T-helper 1 cell treated with Interleukin-12 subunit alpha and Interleukin-12 subunit beta and Interleukin-4 antibody, amounts not matched to agents 30 μg/mL and 1 μg/mL, for 36 hours (primary cell): ENCODE measurements at regions not wholly inside any gene's neighbourhood (a gene's known extent, or its start where the extent isn't known, plus 50 kb on each side); places are given as distances from the start of the nearest gene placed in this dataset.

Experiments used
- H3K27ac Mint-ChIP-seq: one replicate; pipeline ENCODE4 v1.8.0; 2021; ENCODE audit warnings: mild to moderate bottlenecking, mixed read lengths
- H3K27me3 Mint-ChIP-seq: one replicate; pipeline ENCODE4 v1.8.0; 2021; ENCODE audit warnings: low read depth, mixed read lengths
- H3K36me3 Mint-ChIP-seq: one replicate; pipeline ENCODE4 v1.8.0; 2021; ENCODE audit warnings: low read depth, mixed read lengths
- H3K4me1 Mint-ChIP-seq: one replicate; pipeline ENCODE4 v1.8.0; 2021; ENCODE audit warnings: low read depth, mixed read lengths
- H3K4me3 Mint-ChIP-seq: one replicate; pipeline ENCODE4 v1.8.0; 2021; ENCODE audit warnings: mild to moderate bottlenecking, moderate library complexity, mixed read lengths
- H3K9me3 Mint-ChIP-seq: one replicate; pipeline ENCODE4 v1.8.0; 2021; ENCODE audit warnings: mixed read lengths

DNA sequence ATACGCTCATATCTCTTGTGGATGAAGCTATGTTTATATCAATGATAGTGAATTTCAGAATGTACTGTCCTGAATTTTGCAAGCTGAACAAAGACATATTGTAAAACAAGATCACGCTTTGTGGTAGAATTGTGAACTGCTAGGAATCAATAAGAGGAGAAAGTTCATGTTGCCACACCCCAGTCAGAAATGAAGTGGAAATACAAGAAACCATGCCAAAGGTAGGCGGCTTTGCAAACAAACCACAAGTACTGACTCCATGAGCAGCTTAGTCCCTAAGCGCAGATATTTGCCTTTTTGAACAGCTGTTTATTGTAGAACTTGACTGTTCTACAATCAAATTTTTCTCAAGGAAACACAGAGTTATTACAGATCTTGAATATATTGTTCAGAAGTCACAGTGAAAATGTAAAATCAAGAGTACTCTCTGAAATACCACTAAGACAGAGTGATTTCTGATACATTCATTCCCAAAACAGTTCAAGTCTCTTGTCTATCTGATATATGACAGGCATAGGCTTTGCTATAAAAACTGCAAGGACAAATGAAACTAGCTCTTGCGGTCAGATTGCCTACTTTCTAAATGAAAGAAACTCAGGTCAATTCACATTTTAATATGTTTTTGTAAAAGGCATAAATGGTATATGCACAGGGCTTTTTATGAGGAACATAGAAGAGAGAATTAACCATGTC, 120.9 kb upstream of the CDH19 start:
- H3K36me3 Mint-ChIP-seq = no peaks in the 10 kb centered on the region
- no peaks in the 10 kb centered on the region for H3K9me3 Mint-ChIP-seq
- no peaks in the 10 kb centered on the region for H3K4me1 Mint-ChIP-seq
- no peak overlapping the region for H3K4me3 Mint-ChIP-seq
- H3K27ac Mint-ChIP-seq = no peak overlapping the region
- H3K27me3 Mint-ChIP-seq = no peaks in the 10 kb centered on the region

DNA sequence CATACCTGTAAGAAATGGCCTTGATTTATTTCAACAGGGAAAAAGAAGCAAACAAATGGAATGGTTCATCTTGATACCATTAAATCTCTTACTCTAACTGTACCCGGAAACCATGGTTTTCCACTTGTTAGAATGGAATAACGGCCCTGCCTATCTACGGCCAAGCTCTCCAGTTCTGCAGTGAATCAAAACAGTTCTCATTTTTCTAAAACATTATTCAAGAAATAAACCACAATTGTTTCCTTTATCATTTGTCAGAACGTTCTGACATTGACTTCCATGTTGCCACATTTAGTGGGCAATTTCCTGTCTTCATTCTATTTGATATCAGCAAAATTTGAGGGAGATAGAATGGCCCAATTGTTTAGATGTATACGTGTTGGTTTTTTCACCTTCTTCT, 118.8 kb upstream of the CDH19 start:
- Mint-ChIP-seq H3K9me3 (no peaks in the 10 kb centered on the region), H3K4me3 (no peak overlapping the region), H3K27ac (no peak overlapping the region), H3K4me1 (no peaks in the 10 kb centered on the region), H3K27me3 (no peaks in the 10 kb centered on the region), H3K36me3 (no peaks in the 10 kb centered on the region)

DNA sequence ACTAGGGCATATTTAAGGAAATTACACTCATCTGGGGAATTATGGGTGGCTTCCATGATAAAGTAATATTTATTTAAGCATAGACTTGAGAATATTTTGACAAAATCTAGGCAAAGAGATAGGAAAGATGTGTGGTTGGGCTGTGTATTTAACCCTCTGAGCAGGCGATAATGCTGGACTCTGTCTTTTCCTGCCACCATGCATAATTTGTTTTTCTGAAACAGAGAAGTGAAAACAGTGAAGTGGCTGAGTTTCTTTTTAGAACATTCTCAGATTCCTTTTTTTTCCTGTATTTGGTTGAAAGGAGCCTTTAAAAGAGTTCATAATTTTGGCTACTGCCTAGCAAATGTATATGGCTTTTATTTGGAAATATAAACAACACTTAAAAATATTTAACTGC, 104.8 kb upstream of the CDH19 start:
- H3K27ac Mint-ChIP-seq = no peak overlapping the region
- H3K4me3 Mint-ChIP-seq = no peak overlapping the region
- H3K27me3 Mint-ChIP-seq = no peaks in the 10 kb centered on the region
- no peaks in the 10 kb centered on the region for H3K36me3 Mint-ChIP-seq
- no peaks in the 10 kb centered on the region for H3K4me1 Mint-ChIP-seq
- peaks cover 1% of the 10 kb centered on the region for H3K9me3 Mint-ChIP-seq

DNA sequence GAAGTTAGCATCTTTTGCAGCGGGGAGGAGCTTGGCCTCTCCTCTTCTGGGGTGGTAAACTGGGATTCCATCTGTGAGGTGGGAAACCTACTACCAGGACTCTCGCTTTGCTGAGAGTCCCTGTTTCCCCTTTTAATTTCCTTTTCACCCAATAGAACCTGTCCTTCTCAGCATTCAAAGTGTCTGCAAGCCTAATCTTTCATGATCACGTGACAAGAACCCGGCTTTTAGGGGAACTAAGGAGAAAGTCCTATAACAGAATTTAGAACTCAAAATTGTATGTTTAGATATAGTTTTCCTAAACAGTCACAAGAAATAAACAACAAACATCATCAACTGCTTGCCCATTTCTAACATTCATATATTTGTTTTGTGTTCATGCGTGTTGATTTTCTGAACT, 103.6 kb upstream of the CDH19 start:
- Mint-ChIP-seq H3K4me1 (no peaks in the 10 kb centered on the region), H3K4me3 (no peak overlapping the region), H3K9me3 (no peaks in the 10 kb centered on the region), H3K27ac (no peak overlapping the region), H3K27me3 (no peaks in the 10 kb centered on the region), H3K36me3 (no peaks in the 10 kb centered on the region)

DNA sequence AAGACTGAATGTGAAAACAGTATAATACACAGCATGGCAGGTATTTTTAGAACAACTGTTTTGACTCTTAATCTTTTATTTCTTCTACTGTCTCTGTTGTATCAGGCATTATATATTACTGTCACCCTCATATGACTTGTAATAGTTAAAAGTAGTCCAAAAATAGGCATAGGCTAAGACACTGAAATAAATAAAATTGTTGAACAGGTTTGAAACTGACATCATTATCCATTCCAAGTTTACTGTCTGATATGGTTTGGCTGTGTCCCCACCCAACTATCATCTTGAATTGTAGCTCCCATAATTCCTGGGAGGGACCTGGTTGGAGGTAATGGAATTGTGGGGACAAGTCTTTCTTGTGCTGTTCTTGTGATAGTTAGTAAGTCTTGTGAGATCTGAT, 91.4 kb upstream of the CDH19 start:
- no peaks in the 10 kb centered on the region for H3K9me3 Mint-ChIP-seq
- H3K4me3 Mint-ChIP-seq = no peak overlapping the region
- no peaks in the 10 kb centered on the region for H3K4me1 Mint-ChIP-seq
- no peak overlapping the region for H3K27ac Mint-ChIP-seq
- H3K27me3 Mint-ChIP-seq = no peaks in the 10 kb centered on the region
- no peaks in the 10 kb centered on the region for H3K36me3 Mint-ChIP-seq

DNA sequence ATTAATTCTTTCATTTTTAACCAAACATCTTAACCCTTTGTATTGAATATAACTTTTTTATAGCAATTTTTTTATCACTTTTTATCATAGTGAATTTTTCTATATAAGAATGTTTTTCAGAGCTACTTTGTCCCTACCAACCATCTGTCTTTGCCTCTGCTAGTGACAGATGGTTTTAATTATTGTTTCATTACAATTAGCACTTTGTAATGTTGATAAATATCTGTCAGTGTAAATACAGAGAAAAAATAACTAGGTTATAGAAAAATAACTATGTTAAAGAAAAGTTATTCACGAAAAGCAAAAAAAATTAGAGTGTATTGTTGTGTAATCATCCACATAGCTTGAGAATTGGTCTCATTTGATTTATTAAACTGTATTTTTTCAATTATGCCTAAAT, 91.0 kb upstream of the CDH19 start:
- Mint-ChIP-seq H3K4me3 (no peak overlapping the region), H3K4me1 (no peaks in the 10 kb centered on the region), H3K36me3 (no peaks in the 10 kb centered on the region), H3K27ac (no peak overlapping the region), H3K9me3 (no peaks in the 10 kb centered on the region), H3K27me3 (no peaks in the 10 kb centered on the region)

DNA sequence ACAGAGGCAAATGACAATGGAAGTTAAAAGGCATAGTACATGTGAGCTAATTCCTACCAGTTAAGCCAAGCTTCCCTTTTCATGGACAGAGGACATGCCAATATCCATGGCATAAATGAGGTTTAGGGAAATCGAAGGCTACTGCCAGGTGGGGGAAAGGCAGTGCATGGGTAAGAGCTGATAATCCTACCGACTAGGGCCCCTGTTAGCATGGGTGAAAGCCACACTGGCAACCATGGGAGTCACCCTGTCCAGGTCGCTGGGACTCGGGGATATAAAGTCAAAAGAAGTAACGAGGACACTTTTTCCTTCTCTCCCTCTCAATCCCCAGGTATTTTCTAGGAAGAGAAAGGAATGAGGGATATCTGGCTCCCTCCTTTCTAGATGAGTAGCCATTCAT, 83.7 kb upstream of the CDH19 start:
- no peaks in the 10 kb centered on the region for H3K9me3 Mint-ChIP-seq
- no peaks in the 10 kb centered on the region for H3K4me1 Mint-ChIP-seq
- H3K27me3 Mint-ChIP-seq = no peaks in the 10 kb centered on the region
- H3K27ac Mint-ChIP-seq = no peak overlapping the region
- H3K4me3 Mint-ChIP-seq = no peak overlapping the region
- H3K36me3 Mint-ChIP-seq = no peaks in the 10 kb centered on the region

DNA sequence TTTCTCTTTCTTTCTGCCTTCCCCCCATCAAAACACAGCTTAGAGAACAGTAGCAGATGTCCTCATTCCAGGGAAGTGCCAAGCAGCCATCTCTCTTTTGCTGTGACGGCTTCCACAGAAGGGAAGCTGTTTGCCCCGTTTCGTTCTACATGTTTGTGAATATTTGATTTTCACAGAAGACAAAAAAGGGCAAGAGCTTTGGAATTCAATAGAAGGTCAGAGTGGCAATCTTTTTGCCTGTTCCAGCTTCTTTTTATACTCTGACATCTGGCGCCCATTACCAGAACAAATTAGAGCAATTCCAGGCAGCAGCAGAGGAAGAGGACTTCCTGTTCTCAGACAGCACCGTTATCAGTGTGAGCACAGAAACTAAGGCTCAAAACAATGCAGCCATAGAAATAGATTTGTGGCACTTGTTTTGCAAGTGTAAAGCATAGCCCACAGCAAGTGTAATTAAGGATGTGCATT, 79.0 kb upstream of the CDH19 start:
- Mint-ChIP-seq H3K27me3 (no peaks in the 10 kb centered on the region), H3K9me3 (no peaks in the 10 kb centered on the region)

DNA sequence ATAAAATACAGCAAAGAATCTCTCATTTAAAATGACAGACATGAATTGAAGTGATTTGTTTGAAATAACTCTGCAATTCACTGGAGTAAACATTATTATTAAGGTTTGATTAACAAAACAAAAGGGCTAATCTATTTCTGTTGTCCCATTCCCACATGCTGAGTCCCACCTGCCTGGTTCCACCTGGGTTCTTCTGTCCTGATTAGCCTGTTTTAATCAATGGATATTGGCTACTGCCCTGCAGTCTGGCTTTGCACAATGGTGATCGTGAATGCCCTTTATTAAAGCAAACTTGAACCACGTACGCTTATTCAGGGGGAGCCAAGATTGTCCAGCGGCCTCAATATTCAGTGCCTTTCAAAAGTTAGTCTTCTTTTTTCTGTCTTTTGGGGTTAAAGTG, 72.8 kb upstream of the CDH19 start:
- H3K9me3 Mint-ChIP-seq = peaks cover 4% of the 10 kb centered on the region
- H3K4me1 Mint-ChIP-seq = no peaks in the 10 kb centered on the region
- no peaks in the 10 kb centered on the region for H3K27me3 Mint-ChIP-seq
- H3K36me3 Mint-ChIP-seq = no peaks in the 10 kb centered on the region
- no peak overlapping the region for H3K27ac Mint-ChIP-seq
- no peak overlapping the region for H3K4me3 Mint-ChIP-seq

More for the DNA sequence above, 79.0 kb upstream of the CDH19 start:
- no peaks in the 10 kb centered on the region for H3K36me3 Mint-ChIP-seq
- no peak overlapping the region for H3K27ac Mint-ChIP-seq
- no peaks in the 10 kb centered on the region for H3K4me1 Mint-ChIP-seq
- H3K4me3 Mint-ChIP-seq = no peak overlapping the region

DNA sequence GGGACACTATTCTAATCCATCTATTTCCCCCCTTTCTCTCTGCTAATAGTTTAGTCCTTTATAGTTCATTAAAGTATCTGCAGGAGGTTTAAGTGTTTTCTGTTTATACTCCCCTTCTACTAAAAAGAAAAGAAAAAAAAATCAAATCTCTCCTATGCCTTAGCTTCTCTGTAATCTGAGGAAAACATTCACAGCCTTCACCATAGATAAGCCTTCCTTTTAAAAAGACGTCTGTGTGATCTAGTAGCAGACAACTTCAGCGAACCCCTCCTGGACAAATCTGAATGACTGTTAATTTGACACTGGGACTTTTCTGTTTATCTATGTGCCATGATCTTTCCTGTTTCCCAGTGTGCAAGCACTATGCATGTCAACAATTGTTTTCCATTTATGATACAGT, 70.4 kb upstream of the CDH19 start:
- Mint-ChIP-seq H3K36me3 (no peaks in the 10 kb centered on the region), H3K27me3 (no peaks in the 10 kb centered on the region), H3K27ac (no peak overlapping the region), H3K4me3 (no peak overlapping the region), H3K9me3 (peaks cover 4% of the 10 kb centered on the region), H3K4me1 (no peaks in the 10 kb centered on the region)

DNA sequence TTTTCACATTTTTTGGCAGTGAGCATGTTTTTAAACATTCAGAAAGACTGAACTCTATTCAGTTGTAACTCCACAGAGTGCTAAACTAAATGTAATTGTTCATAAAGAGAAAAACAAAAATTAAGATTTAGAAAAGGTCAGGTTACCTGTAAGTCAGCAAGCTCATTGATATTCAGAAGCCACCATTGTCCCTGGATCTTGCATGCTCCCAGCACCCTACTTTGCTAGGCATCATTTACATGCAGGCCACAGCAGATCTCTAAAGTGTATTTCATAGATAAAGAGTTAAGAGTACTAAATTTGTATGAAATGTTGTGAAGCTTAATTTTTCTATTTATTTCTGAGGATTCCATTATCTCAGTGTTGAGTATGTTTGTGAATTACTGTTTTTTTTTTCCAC, 64.8 kb upstream of the CDH19 start:
- Mint-ChIP-seq H3K4me3 (no peak overlapping the region), H3K27ac (no peak overlapping the region), H3K27me3 (no peaks in the 10 kb centered on the region), H3K9me3 (no peaks in the 10 kb centered on the region), H3K4me1 (no peaks in the 10 kb centered on the region), H3K36me3 (no peaks in the 10 kb centered on the region)

DNA sequence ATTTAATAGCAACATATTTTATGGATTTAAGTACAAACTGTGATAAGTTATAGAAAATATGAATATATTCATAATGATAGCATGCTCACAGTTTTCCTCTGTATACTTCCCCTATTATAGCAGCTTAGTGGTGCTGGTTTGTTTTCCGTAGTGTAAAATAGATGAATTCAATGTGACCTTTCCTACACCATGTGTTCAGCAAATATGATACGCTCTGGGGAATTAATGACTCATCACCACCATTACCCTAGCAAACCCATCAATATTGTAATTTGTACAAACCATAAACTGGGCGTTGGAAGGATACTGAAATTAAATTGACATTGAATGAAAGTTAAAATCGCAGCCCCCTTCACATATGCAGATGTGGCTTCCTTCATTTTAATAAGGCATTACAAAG, 58.7 kb upstream of the CDH19 start:
- Mint-ChIP-seq H3K4me3 (no peak overlapping the region), H3K27me3 (no peaks in the 10 kb centered on the region), H3K4me1 (no peaks in the 10 kb centered on the region), H3K27ac (no peak overlapping the region), H3K36me3 (no peaks in the 10 kb centered on the region), H3K9me3 (peaks cover 3% of the 10 kb centered on the region)

DNA sequence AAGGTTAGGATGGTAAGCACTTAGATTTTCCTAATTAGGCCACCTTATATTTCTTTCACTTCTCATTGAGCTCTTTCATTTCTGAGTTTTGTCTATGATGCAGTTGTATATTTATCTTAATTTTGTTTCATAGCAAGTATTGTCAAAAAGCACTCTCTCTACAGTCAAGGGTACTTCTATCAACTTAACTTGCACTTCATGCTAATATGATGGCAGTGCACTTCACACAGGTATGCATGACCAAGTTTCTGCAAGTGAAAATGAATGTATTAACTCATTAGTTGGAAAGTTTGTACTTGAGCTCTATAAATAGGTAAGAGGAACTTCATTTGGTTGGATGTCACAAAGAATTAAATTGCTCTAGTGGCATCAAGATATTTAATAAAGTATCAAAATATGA, 51.5 kb upstream of the CDH19 start:
- Mint-ChIP-seq H3K4me1 (no peaks in the 10 kb centered on the region), H3K4me3 (no peak overlapping the region), H3K27me3 (no peaks in the 10 kb centered on the region), H3K9me3 (peaks cover 6% of the 10 kb centered on the region), H3K36me3 (no peaks in the 10 kb centered on the region), H3K27ac (no peak overlapping the region)
